ENCODE measurements at regions not wholly inside any gene's neighbourhood (a gene's known extent, or its start where the extent isn't known, plus 50 kb on each side); places are given as distances from the start of the nearest gene placed in this dataset.

DNA sequence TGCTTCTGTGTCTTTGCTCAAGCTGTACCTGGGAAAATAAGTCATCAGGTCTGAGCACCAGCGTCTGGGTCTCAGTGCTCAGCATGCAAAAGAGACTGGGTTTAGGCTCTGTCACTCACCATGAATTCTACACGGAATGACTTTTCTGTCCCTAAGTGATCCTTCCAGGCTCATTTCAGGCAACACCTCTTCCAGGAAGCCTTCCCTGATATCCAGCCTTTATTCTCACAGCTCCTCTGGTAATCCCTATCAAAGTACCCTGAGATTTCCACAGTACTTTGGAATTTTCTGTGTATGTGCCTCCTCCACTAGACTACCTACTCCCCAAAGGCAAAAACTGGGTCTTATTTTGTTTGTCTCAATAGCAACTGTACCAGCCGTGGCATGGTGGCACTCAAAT lies 92.7 kb upstream of the BOD1 start:
- TF ChIP-seq, protein P1, sequence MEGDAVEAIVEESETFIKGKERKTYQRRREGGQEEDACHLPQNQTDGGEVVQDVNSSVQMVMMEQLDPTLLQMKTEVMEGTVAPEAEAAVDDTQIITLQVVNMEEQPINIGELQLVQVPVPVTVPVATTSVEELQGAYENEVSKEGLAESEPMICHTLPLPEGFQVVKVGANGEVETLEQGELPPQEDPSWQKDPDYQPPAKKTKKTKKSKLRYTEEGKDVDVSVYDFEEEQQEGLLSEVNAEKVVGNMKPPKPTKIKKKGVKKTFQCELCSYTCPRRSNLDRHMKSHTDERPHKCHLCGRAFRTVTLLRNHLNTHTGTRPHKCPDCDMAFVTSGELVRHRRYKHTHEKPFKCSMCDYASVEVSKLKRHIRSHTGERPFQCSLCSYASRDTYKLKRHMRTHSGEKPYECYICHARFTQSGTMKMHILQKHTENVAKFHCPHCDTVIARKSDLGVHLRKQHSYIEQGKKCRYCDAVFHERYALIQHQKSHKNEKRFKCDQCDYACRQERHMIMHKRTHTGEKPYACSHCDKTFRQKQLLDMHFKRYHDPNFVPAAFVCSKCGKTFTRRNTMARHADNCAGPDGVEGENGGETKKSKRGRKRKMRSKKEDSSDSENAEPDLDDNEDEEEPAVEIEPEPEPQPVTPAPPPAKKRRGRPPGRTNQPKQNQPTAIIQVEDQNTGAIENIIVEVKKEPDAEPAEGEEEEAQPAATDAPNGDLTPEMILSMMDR (IDR thresholded peaks at IDR 0.05) = no peak
- TF ChIP-seq POLR2AphosphoS5 (IDR thresholded peaks at IDR 0.05) = no peak
- TF ChIP-seq EP300 (IDR thresholded peaks at IDR 0.05) = no peak

Measured in suprapubic skin (tissue), 4 donors.